ENCODE measurements at regions not wholly inside any gene's neighbourhood (a gene's known extent, or its start where the extent isn't known, plus 50 kb on each side); places are given as distances from the start of the nearest gene placed in this dataset.

- TF ChIP-seq CTCF (IDR thresholded peaks at IDR 0.05), result no peak
- TF ChIP-seq POLR2AphosphoS5 (IDR thresholded peaks at IDR 0.05), result no peak
- TF ChIP-seq POLR2A (IDR thresholded peaks at IDR 0.05), result no peak
These were observed 155.9 kb upstream of the DYNLRB2 start for GRCh38 chr16:80384862-80385261.
